ENCODE measurements at regions not wholly inside any gene's neighbourhood (a gene's known extent, or its start where the extent isn't known, plus 50 kb on each side); places are given as distances from the start of the nearest gene placed in this dataset.

DNA sequence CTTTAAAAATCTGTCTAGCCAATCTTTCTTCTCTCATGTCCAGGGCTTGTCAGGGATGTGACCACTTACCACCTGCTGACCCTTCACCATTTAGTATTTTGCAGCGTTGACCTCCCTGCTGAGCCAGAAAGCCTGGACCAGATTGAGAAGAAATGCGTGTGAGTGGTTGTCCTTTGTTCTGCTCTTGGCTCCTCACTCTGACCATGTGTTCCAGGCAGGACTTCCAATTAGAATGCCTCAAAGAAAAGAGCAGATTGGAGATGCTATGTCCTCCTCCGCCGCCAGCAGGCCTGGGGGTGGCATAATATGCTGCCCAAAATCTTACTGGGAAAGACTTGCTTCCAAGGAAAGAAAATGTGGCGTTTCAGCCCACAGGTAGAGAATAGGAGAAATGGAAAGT is 894.1 kb downstream of the SLC4A3 start:
- no peak for TF ChIP-seq POLR2A (IDR thresholded peaks at IDR 0.05)
- TF ChIP-seq, protein P1, sequence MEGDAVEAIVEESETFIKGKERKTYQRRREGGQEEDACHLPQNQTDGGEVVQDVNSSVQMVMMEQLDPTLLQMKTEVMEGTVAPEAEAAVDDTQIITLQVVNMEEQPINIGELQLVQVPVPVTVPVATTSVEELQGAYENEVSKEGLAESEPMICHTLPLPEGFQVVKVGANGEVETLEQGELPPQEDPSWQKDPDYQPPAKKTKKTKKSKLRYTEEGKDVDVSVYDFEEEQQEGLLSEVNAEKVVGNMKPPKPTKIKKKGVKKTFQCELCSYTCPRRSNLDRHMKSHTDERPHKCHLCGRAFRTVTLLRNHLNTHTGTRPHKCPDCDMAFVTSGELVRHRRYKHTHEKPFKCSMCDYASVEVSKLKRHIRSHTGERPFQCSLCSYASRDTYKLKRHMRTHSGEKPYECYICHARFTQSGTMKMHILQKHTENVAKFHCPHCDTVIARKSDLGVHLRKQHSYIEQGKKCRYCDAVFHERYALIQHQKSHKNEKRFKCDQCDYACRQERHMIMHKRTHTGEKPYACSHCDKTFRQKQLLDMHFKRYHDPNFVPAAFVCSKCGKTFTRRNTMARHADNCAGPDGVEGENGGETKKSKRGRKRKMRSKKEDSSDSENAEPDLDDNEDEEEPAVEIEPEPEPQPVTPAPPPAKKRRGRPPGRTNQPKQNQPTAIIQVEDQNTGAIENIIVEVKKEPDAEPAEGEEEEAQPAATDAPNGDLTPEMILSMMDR (IDR thresholded peaks at IDR 0.05) = no peak
